Neural progenitor cell (in vitro differentiated cells): ENCODE measurements at regions not wholly inside any gene's neighbourhood (a gene's known extent, or its start where the extent isn't known, plus 50 kb on each side); places are given as distances from the start of the nearest gene placed in this dataset.

Source experiments
- DNase-seq: peaks from one replicate; pipeline ENCODE4 v3.0.0-alpha.2; 2016; ENCODE audit warnings: low spot score
- H2AFZ ChIP-seq: fragments of 200-600 bp; sonication (generic); replicated peaks from 2 replicates; pipeline ENCODE4 v1.6.1; 2016; ENCODE audit warnings: antibody characterized with exemption
- H3F3A ChIP-seq: fragments of 200-600 bp; sonication (generic); 2 replicates; pipeline ENCODE4 v1.6.1; 2016; ENCODE audit warnings: antibody characterized with exemption, low read depth
- H3K27ac ChIP-seq: fragments of 200-600 bp; sonication (generic); 2 replicates; pipeline ENCODE4 v1.5.1; 2016; ENCODE audit warnings: mild to moderate bottlenecking
- H3K27me3 ChIP-seq: fragments of 200-600 bp; sonication (generic); 2 replicates; pipeline ENCODE4 v1.6.1; 2016; ENCODE audit warnings: mild to moderate bottlenecking, moderate library complexity
- H3K36me3 ChIP-seq: fragments of 200-600 bp; sonication (generic); 2 replicates; pipeline ENCODE4 v1.5.1; 2016
- H3K4me1 ChIP-seq: fragments of 200-600 bp; sonication (generic); 2 replicates; pipeline ENCODE4 v1.6.1; 2016; ENCODE audit warnings: mixed run types
- H3K4me2 ChIP-seq: fragments of 200-600 bp; sonication (generic); 2 replicates; pipeline ENCODE4 v1.6.1; 2016
- H3K4me3 ChIP-seq: fragments of 200-600 bp; sonication (generic); 2 replicates; pipeline ENCODE4 v1.5.1; 2016
- H3K79me2 ChIP-seq: fragments of 200-600 bp; sonication (generic); 2 replicates; pipeline ENCODE4 v1.6.1; 2016; ENCODE audit warnings: low read depth
- H3K9ac ChIP-seq: fragments of 200-600 bp; sonication (generic); 2 replicates; pipeline ENCODE4 v1.6.1; 2016
- H3K9me3 ChIP-seq: fragments of 200-600 bp; sonication (generic); 2 replicates; pipeline ENCODE4 v1.5.1; 2016; ENCODE audit warnings: low read depth
- H4K20me1 ChIP-seq: fragments of 200-600 bp; sonication (generic); 2 replicates; pipeline ENCODE4 v1.6.1; 2016; ENCODE audit warnings: low read depth
- H3K27ac Mint-ChIP-seq: 3 replicates; pipeline ENCODE4 v1.8.0; 2021; ENCODE audit warnings: mixed read lengths
- H3K27me3 Mint-ChIP-seq: 2 replicates; pipeline ENCODE4 v1.8.0; 2022; ENCODE audit warnings: low read depth, mild to moderate bottlenecking, inconsistent platforms, moderate library complexity, mixed read lengths; ENCODE audit not compliant: insufficient read depth
- H3K36me3 Mint-ChIP-seq: 3 replicates; pipeline ENCODE4 v1.8.0; 2021; ENCODE audit warnings: mixed read lengths
- H3K4me1 Mint-ChIP-seq: 3 replicates; pipeline ENCODE4 v1.8.0; 2021; ENCODE audit warnings: mixed read lengths
- H3K4me3 Mint-ChIP-seq: 3 replicates; pipeline ENCODE4 v1.8.0; 2021; ENCODE audit warnings: mild to moderate bottlenecking, moderate library complexity, mixed read lengths
- H3K9me3 Mint-ChIP-seq: 3 replicates; pipeline ENCODE4 v1.8.0; 2020; ENCODE audit warnings: mixed read lengths
- EZH2 ChIP-seq: fragments of 200-600 bp; sonication (generic); IDR thresholded peaks from 2 replicates; pipeline ENCODE4 v1.6.1; 2017; ENCODE audit warnings: antibody characterized with exemption, mild to moderate bottlenecking, moderate library complexity
- EZH2phosphoT487 ChIP-seq: fragments of 200-600 bp; sonication (generic); IDR thresholded peaks from 2 replicates; pipeline ENCODE4 v1.6.1; 2017; ENCODE audit warnings: antibody characterized with exemption
- TF ChIP-seq, protein P1 (sequence below): fragments of 200-600 bp; sonication (generic); IDR thresholded peaks from 2 replicates; pipeline ENCODE4 v1.5.1; 2017; ENCODE audit warnings: antibody characterized with exemption, mild to moderate bottlenecking

DNA sequence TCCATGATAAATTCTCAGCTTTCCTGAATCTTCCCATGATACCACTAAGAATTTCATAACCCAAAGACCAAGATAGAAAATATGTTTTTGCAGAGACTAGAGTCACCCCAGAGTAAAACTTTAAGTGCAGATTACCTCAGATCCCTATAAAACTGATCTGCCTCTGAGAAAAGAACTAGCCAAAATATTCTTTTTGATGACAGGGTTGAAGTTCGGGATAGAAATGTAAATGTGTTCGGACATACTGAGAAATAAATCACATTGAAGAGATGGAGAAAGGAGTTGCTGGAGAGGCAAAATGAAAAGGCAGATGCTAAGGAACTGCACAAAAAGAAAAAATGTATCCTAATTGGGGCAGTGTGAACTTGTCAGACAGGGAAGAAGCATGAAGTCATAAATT is 501.8 kb downstream of the ANKRD50 start:
- H3K27me3 Mint-ChIP-seq: no peaks in the 10 kb centered on the region
- H3K4me3 ChIP-seq: no peak overlapping the region
- no peaks in the 10 kb centered on the region for H3K9me3 ChIP-seq
- no peak overlapping the region for H2AFZ ChIP-seq
- no peak overlapping the region for H3K9ac ChIP-seq
- H4K20me1 ChIP-seq: no peaks in the 10 kb centered on the region
- H3K4me3 Mint-ChIP-seq: no peak overlapping the region
- TF ChIP-seq EZH2 (no peak), EZH2phosphoT487 (no peak)
- TF ChIP-seq, protein P1, sequence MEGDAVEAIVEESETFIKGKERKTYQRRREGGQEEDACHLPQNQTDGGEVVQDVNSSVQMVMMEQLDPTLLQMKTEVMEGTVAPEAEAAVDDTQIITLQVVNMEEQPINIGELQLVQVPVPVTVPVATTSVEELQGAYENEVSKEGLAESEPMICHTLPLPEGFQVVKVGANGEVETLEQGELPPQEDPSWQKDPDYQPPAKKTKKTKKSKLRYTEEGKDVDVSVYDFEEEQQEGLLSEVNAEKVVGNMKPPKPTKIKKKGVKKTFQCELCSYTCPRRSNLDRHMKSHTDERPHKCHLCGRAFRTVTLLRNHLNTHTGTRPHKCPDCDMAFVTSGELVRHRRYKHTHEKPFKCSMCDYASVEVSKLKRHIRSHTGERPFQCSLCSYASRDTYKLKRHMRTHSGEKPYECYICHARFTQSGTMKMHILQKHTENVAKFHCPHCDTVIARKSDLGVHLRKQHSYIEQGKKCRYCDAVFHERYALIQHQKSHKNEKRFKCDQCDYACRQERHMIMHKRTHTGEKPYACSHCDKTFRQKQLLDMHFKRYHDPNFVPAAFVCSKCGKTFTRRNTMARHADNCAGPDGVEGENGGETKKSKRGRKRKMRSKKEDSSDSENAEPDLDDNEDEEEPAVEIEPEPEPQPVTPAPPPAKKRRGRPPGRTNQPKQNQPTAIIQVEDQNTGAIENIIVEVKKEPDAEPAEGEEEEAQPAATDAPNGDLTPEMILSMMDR: no peak
- H3K4me2 ChIP-seq: no peak overlapping the region
- no peak for DNase-seq
- H3K9me3 Mint-ChIP-seq: no peaks in the 10 kb centered on the region
- H3K4me1 Mint-ChIP-seq: peaks cover 5% of the 10 kb centered on the region
- H3K79me2 ChIP-seq: no peaks in the 10 kb centered on the region
- H3F3A ChIP-seq: no peaks in the 10 kb centered on the region
- H3K4me1 ChIP-seq: no peaks in the 10 kb centered on the region
- no peak overlapping the region for H3K27ac Mint-ChIP-seq
- no peaks in the 10 kb centered on the region for H3K27me3 ChIP-seq
- H3K36me3 Mint-ChIP-seq: no peaks in the 10 kb centered on the region
- H3K36me3 ChIP-seq: no peaks in the 10 kb centered on the region
- no peak overlapping the region for H3K27ac ChIP-seq

DNA sequence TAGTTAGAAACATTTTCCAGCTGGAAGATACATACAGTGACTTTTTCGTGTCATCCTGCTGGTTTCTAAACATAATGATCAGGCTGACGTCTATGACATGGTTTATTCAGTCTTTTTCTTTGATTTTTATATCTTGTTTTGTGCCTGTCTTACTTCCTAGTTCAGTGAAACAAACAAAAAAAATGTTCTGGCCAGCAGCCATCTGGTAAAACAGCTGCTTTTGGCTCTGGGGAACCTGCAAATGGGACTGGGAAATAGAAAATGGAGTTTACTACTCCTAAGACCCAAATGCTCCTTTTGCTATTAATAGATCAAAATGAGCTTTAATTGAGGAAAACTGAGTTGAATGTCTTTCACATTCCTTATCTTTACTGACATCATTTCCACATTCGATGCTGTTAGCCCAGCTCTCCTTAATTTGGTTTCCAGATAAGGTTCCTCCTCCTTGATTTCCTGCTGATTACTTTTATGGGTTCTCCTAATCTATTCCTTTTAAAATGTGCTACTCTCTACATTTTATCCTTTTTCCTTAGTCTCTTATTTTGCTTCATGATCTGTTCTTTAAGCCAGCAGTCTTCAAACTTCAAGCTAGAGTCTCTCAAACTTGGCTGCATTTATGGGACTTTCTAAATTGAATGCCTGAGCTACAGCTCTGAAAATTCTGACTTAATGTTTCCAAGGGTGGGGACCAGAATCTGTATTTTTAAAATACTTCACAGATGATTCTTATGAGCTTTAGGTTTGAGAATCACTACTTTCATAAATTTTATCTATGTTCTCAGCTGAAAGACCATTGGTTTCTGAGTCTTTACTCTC is 499.5 kb downstream of the ANKRD50 start:
- no peak overlapping the region for H3K27ac Mint-ChIP-seq

DNA sequence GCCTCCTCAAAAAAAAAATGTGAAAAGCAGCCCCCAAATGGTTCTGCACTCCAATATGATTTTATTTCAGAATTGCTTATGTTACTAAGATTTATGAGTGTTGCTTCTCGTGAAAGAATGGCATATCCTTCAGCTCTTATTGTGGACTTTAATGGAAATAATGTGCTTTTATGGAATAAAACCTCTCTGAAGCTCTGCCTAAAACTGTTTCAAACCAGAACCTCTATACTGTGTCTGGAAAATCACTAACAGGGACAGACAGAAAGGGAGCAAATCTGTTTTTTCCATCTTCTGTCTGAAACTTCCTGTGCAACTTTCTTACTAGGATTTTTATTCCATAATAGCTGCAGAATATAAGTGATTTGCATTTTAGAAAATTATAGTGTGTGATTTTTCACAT is 493.1 kb downstream of the ANKRD50 start:
- H3F3A ChIP-seq: no peaks in the 10 kb centered on the region
- Mint-ChIP-seq H3K27me3 (no peaks in the 10 kb centered on the region), H3K36me3 (no peaks in the 10 kb centered on the region), H3K9me3 (no peaks in the 10 kb centered on the region), H3K4me1 (no peaks in the 10 kb centered on the region), H3K27ac (no peak overlapping the region), H3K4me3 (no peak overlapping the region)
- no peak overlapping the region for H2AFZ ChIP-seq
- no peak overlapping the region for H3K27ac ChIP-seq
- H4K20me1 ChIP-seq: no peaks in the 10 kb centered on the region
- no peaks in the 10 kb centered on the region for H3K4me1 ChIP-seq
- no peak for TF ChIP-seq EZH2
- TF ChIP-seq, protein P1: no peak
- TF ChIP-seq EZH2phosphoT487: no peak
- H3K9me3 ChIP-seq: no peaks in the 10 kb centered on the region
- no peak overlapping the region for H3K4me2 ChIP-seq
- no peaks in the 10 kb centered on the region for H3K79me2 ChIP-seq
- no peak overlapping the region for H3K9ac ChIP-seq
- H3K4me3 ChIP-seq: no peak overlapping the region
- H3K27me3 ChIP-seq: no peaks in the 10 kb centered on the region
- no peak for DNase-seq
- H3K36me3 ChIP-seq: no peaks in the 10 kb centered on the region

More for the DNA sequence above, 499.5 kb downstream of the ANKRD50 start:
- no peaks in the 10 kb centered on the region for H4K20me1 ChIP-seq
- H3K27me3 Mint-ChIP-seq: no peaks in the 10 kb centered on the region
- H3K36me3 Mint-ChIP-seq: no peaks in the 10 kb centered on the region
- H3K27ac ChIP-seq: no peak overlapping the region
- H3K27me3 ChIP-seq: no peaks in the 10 kb centered on the region
- H2AFZ ChIP-seq: no peak overlapping the region
- H3F3A ChIP-seq: no peaks in the 10 kb centered on the region
- no peaks in the 10 kb centered on the region for H3K4me1 Mint-ChIP-seq
- no peak for DNase-seq
- H3K9me3 Mint-ChIP-seq: no peaks in the 10 kb centered on the region
- H3K36me3 ChIP-seq: no peaks in the 10 kb centered on the region
- H3K4me1 ChIP-seq: no peaks in the 10 kb centered on the region
- H3K79me2 ChIP-seq: no peaks in the 10 kb centered on the region
- H3K9ac ChIP-seq: no peak overlapping the region
- TF ChIP-seq EZH2phosphoT487: no peak
- no peak for TF ChIP-seq EZH2
- TF ChIP-seq, protein P1: no peak
- H3K4me3 ChIP-seq: no peak overlapping the region
- H3K4me2 ChIP-seq: no peak overlapping the region
- H3K9me3 ChIP-seq: no peaks in the 10 kb centered on the region
- no peak overlapping the region for H3K4me3 Mint-ChIP-seq
